Activated CD4-positive, alpha-beta T cell treated with anti-CD3 and anti-CD28 coated beads, Interleukin-2, amount 10 ng/mL, durations not matched to agents 7 days and 5 days (primary cell): ENCODE measurements at regions not wholly inside any gene's neighbourhood (a gene's known extent, or its start where the extent isn't known, plus 50 kb on each side); places are given as distances from the start of the nearest gene placed in this dataset.

Source experiments
- CTCF ChIA-PET: fragments of 350-600 bp; sonication (Branson Sonifier 250); formaldehyde crosslinking; loops from one replicate; lab custom pipeline; 2021; ENCODE audit warnings: antibody characterized with exemption; lab: Charles Lee
- POLR2A ChIA-PET: fragments of 350-600 bp; sonication (Branson Sonifier 250); formaldehyde crosslinking; loops from one replicate; lab custom pipeline; 2021; ENCODE audit warnings: antibody characterized with exemption; lab: Charles Lee
- DNase-seq: peaks from one replicate; pipeline ENCODE4 v3.0.0-alpha.2; 2020
- H3K27ac Mint-ChIP-seq: one replicate; pipeline ENCODE4 v1.8.0; 2021; ENCODE audit warnings: mild to moderate bottlenecking, moderate library complexity, mixed read lengths
- H3K27me3 Mint-ChIP-seq: one replicate; pipeline ENCODE4 v1.8.0; 2021; ENCODE audit warnings: mixed read lengths
- H3K36me3 Mint-ChIP-seq: one replicate; pipeline ENCODE4 v1.8.0; 2021; ENCODE audit warnings: low read depth, mixed read lengths
- H3K4me1 Mint-ChIP-seq: one replicate; pipeline ENCODE4 v1.8.0; 2021; ENCODE audit warnings: mixed read lengths
- H3K4me3 Mint-ChIP-seq: one replicate; pipeline ENCODE4 v1.8.0; 2021; ENCODE audit warnings: mild to moderate bottlenecking, moderate library complexity, mixed read lengths
- H3K9me3 Mint-ChIP-seq: one replicate; pipeline ENCODE4 v1.8.0; 2021; ENCODE audit warnings: mixed read lengths

- Mint-ChIP-seq H3K36me3 (no peaks in the 10 kb centered on the region), H3K9me3 (peaks cover 2% of the 10 kb centered on the region), H3K27me3 (no peaks in the 10 kb centered on the region), H3K4me1 (no peaks in the 10 kb centered on the region), H3K27ac (no peak overlapping the region), H3K4me3 (no peak overlapping the region)
- ChIA-PET CTCF (no interaction called here), POLR2A (no interaction called here)
- no peak for DNase-seq
Measured at GRCh38 chr13:83955011-83955410, 72.7 kb upstream of the SLITRK1 start.

DNA sequence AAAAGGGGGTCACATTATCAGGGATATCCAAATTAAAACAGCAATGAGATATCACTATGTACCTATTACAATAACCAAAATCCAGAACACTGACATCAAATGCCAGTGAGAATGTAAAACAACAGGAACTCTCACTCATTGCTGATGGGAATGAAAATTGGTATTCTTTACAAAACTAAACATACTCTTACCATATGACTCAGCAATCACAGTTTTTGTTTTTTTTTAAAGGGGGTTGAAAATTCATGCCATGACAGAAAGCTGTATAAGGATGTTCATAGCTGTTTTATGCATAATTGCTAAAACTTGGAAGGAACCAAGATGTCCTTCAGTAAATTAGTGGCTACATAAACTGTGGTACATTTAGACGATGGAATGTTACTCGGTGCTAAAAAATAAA, 71.6 kb upstream of the SLITRK1 start:
- CTCF ChIA-PET = no interaction called here
- POLR2A ChIA-PET = no interaction called here
- Mint-ChIP-seq H3K9me3 (peaks cover 2% of the 10 kb centered on the region), H3K27me3 (no peaks in the 10 kb centered on the region), H3K27ac (no peak overlapping the region), H3K36me3 (no peaks in the 10 kb centered on the region), H3K4me1 (no peaks in the 10 kb centered on the region), H3K4me3 (no peak overlapping the region)
- no peak for DNase-seq

- ChIA-PET CTCF (no interaction called here), POLR2A (no interaction called here)
Measured at GRCh38 chr13:83950293-83950692, 68.0 kb upstream of the SLITRK1 start.

DNA sequence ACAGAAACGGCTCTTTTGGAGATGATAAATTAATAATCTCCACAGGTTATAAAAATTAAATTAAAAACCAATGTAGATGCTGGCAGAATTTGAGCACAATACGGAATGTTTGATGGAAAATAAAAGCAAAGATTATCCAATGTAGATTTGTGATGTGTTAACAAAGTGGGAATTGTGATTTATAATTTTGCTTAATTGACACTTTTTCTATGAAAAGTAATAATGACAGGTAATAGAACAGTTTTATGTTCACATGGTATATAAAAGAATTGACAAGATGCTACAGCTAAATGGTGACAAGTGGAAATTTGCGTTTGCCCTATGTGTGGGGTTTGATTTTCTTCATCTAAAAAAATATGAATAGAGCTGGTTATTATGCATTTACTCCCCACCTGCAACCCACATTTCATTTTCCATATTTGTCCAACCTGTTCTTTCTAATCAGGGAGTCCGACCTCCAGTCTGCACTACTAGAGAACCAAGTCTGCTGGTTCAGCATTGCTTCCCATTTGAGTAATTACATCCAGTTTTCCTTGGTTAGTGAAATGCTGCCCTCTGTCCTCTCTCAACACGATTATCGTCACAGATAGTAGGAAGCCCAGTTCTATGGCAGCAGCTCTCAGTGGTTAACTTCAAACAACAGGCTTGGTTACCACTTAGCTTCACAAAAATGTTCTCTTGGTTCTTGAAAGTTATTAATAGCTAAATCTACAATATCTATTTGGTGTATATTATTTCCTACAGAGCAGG, 61.4 kb upstream of the SLITRK1 start:
- no peak overlapping the region for H3K27ac Mint-ChIP-seq
- POLR2A ChIA-PET = no interaction called here
- CTCF ChIA-PET = interaction anchor here (0.7 kb wide), 1 partner anchor 134 kb away, joined by 3 read pairs; no protein-coding TSS in a partner anchor
- H3K36me3 Mint-ChIP-seq = no peaks in the 10 kb centered on the region
- H3K9me3 Mint-ChIP-seq = no peaks in the 10 kb centered on the region
- no peak overlapping the region for H3K4me3 Mint-ChIP-seq
- H3K27me3 Mint-ChIP-seq = no peaks in the 10 kb centered on the region
- no peak for DNase-seq
- no peaks in the 10 kb centered on the region for H3K4me1 Mint-ChIP-seq

More at GRCh38 chr13:83950293-83950692, 68.0 kb upstream of the SLITRK1 start:
- Mint-ChIP-seq H3K27ac (no peak overlapping the region), H3K4me1 (no peaks in the 10 kb centered on the region), H3K36me3 (no peaks in the 10 kb centered on the region), H3K9me3 (no peaks in the 10 kb centered on the region), H3K27me3 (no peaks in the 10 kb centered on the region), H3K4me3 (no peak overlapping the region)
- no peak for DNase-seq

- H3K27me3 Mint-ChIP-seq = no peaks in the 10 kb centered on the region
- POLR2A ChIA-PET = no interaction called here
- no peaks in the 10 kb centered on the region for H3K9me3 Mint-ChIP-seq
- no peak for DNase-seq
- no peaks in the 10 kb centered on the region for H3K4me1 Mint-ChIP-seq
- H3K4me3 Mint-ChIP-seq = no peak overlapping the region
- no peaks in the 10 kb centered on the region for H3K36me3 Mint-ChIP-seq
- CTCF ChIA-PET = no interaction called here
- H3K27ac Mint-ChIP-seq = no peak overlapping the region
Measured at GRCh38 chr13:83941701-83942335, 59.5 kb upstream of the SLITRK1 start.

GRCh38 chr13:83940742-83941141, 58.5 kb upstream of the SLITRK1 start:
- Mint-ChIP-seq H3K9me3 (no peaks in the 10 kb centered on the region), H3K4me1 (no peaks in the 10 kb centered on the region), H3K4me3 (no peak overlapping the region), H3K27ac (no peak overlapping the region), H3K27me3 (no peaks in the 10 kb centered on the region), H3K36me3 (no peaks in the 10 kb centered on the region)
- CTCF ChIA-PET = no interaction called here
- POLR2A ChIA-PET = no interaction called here
- no peak for DNase-seq

DNA sequence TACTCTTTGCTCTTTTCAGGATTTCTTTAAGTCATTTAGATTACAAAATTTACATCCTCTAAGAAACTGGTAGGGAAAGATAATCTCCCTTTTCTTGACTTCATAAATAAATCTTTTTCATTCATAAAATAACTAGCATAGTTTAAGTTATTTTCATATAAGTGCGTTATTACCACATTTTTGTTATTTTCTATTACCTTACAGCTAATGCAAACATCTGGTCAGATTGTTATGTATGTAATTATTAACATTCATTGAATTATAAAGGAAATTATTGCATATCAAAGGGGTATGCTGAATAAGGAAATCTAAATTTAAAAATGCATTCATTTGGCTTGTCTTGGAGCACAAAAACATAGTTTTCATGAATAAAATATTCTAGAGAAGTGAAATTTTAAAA, 55.3 kb upstream of the SLITRK1 start:
- H3K9me3 Mint-ChIP-seq = no peaks in the 10 kb centered on the region
- no peaks in the 10 kb centered on the region for H3K4me1 Mint-ChIP-seq
- no peak overlapping the region for H3K4me3 Mint-ChIP-seq
- H3K36me3 Mint-ChIP-seq = no peaks in the 10 kb centered on the region
- no peak overlapping the region for H3K27ac Mint-ChIP-seq
- POLR2A ChIA-PET = no interaction called here
- no peak for DNase-seq
- CTCF ChIA-PET = no interaction called here
- no peaks in the 10 kb centered on the region for H3K27me3 Mint-ChIP-seq

DNA sequence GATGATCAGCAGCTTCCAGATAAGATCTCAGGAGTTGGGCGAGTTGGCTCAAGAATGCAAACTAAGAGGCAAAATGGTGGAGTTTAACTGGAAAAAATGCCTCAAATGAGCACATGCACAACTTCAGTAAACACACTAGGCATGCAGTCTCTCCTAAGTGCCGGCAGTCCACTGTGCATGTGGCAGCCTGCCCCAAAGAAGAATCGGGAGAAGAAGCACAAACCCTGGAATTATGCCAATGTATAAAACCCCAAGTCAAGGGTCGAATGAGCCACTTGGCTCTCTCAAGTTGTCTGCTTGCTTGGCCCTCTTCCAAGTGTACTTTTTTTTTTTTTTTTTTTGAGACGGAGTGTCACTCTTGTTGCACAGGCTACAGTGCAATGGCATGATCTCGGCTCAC, 53.3 kb upstream of the SLITRK1 start:
- CTCF ChIA-PET = no interaction called here
- no peak overlapping the region for H3K4me3 Mint-ChIP-seq
- H3K27me3 Mint-ChIP-seq = no peaks in the 10 kb centered on the region
- no peaks in the 10 kb centered on the region for H3K36me3 Mint-ChIP-seq
- no peak for DNase-seq
- no peaks in the 10 kb centered on the region for H3K9me3 Mint-ChIP-seq
- H3K4me1 Mint-ChIP-seq = no peaks in the 10 kb centered on the region
- POLR2A ChIA-PET = no interaction called here
- no peak overlapping the region for H3K27ac Mint-ChIP-seq
